Mucosa of descending colon (tissue), 3 donors: ENCODE measurements at regions not wholly inside any gene's neighbourhood (a gene's known extent, or its start where the extent isn't known, plus 50 kb on each side); places are given as distances from the start of the nearest gene placed in this dataset.

Experiments
- ATAC-seq: fragments of 200-7000 bp; cut with Tn5 transposase; one replicate; pipeline ENCODE4 v1.9.1; 2020; ENCODE audit warnings: mild to moderate bottlenecking, moderate library complexity
- DNase-seq, 3 donors: peaks; one replicate each; pipeline ENCODE4 v3.0.0-alpha.2; 2020
- H3K36me3 ChIP-seq: fragments of 200-600 bp; one replicate; pipeline ENCODE4 v1.8.0; 2021; ENCODE audit warnings: low read depth, mild to moderate bottlenecking
- H3K4me1 ChIP-seq: fragments of 200-600 bp; one replicate; pipeline ENCODE4 v1.8.0; 2021; ENCODE audit warnings: low read depth, mild to moderate bottlenecking
- H3K4me3 ChIP-seq: fragments of 200-600 bp; one replicate; pipeline ENCODE4 v1.8.0; 2021; ENCODE audit warnings: mild to moderate bottlenecking
- H3K9me3 ChIP-seq: fragments of 200-600 bp; one replicate; pipeline ENCODE4 v1.8.0; 2021; ENCODE audit warnings: mild to moderate bottlenecking
- intact Hi-C, 2 donors: fragments of 100-400 bp; cut with DNase I in 1 of 2; cut with micrococcal nuclease in 1 of 2; formaldehyde crosslinking; loops; one replicate each; pipeline versions ENCODE4 v1.11.0 to v1.11.1; 2022; cut with DNase I, micrococcal nuclease
- TF ChIP-seq, protein P1 (sequence below): fragments of 200-600 bp; IDR thresholded peaks from one replicate; pipeline ENCODE4 v1.8.0; 2022; ENCODE audit warnings: antibody characterized with exemption, mild to moderate bottlenecking
- donor health status: DM: no; HTN: no; CAD: no; lungs with moderate emphysema.
- donor health status: DM: no; HTN: no; CAD: no.
- donor health status: DM: no; HTN: yes; CAD: no.

DNA sequence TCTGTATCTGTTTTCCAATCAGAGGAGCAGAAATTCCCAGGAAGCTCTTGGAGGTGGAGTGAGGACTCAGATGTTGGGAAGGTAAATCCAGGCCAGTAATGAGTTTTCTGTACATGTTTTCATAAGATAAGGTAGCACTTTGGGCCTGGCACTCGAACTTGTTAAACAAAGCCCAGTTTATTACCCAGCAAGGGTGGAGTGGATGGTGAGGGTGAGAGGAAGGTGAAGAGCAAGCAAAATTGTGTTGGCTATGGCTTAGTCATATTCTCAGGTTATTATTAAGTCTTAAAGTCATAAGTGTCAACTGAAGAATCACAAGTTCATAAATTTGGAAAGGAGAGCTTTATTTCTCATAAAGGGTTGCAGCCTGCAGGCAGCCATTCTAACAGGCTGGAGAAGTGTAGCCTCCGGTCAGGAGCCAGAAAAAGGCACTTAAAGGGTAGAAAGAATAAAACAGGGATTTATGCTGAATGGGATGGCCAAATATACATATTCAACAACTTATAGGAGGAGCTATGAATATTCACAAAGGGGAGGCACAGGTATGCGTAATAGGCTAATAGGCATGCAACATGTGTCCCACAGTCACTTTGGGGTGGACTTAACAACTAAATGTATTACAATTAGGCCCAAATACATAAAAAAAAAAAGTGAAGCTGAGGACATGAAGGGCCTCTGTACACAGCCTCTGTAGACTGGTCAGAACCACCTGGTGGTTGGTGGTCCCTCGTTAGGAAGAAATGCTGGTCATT is 523.9 kb downstream of the LMO4 start:
- no peaks in the 10 kb centered on the region for H3K9me3 ChIP-seq
- H3K36me3 ChIP-seq: no peaks in the 10 kb centered on the region
- H3K4me3 ChIP-seq: no peak overlapping the region
- intact Hi-C loops: no loop called here
- ATAC-seq: peak; percentile 94
- TF ChIP-seq, protein P1, sequence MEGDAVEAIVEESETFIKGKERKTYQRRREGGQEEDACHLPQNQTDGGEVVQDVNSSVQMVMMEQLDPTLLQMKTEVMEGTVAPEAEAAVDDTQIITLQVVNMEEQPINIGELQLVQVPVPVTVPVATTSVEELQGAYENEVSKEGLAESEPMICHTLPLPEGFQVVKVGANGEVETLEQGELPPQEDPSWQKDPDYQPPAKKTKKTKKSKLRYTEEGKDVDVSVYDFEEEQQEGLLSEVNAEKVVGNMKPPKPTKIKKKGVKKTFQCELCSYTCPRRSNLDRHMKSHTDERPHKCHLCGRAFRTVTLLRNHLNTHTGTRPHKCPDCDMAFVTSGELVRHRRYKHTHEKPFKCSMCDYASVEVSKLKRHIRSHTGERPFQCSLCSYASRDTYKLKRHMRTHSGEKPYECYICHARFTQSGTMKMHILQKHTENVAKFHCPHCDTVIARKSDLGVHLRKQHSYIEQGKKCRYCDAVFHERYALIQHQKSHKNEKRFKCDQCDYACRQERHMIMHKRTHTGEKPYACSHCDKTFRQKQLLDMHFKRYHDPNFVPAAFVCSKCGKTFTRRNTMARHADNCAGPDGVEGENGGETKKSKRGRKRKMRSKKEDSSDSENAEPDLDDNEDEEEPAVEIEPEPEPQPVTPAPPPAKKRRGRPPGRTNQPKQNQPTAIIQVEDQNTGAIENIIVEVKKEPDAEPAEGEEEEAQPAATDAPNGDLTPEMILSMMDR: no peak
- H3K4me1 ChIP-seq: no peaks in the 10 kb centered on the region
- peak in 1 of 3 donors; percentile 64 for DNase-seq

DNA sequence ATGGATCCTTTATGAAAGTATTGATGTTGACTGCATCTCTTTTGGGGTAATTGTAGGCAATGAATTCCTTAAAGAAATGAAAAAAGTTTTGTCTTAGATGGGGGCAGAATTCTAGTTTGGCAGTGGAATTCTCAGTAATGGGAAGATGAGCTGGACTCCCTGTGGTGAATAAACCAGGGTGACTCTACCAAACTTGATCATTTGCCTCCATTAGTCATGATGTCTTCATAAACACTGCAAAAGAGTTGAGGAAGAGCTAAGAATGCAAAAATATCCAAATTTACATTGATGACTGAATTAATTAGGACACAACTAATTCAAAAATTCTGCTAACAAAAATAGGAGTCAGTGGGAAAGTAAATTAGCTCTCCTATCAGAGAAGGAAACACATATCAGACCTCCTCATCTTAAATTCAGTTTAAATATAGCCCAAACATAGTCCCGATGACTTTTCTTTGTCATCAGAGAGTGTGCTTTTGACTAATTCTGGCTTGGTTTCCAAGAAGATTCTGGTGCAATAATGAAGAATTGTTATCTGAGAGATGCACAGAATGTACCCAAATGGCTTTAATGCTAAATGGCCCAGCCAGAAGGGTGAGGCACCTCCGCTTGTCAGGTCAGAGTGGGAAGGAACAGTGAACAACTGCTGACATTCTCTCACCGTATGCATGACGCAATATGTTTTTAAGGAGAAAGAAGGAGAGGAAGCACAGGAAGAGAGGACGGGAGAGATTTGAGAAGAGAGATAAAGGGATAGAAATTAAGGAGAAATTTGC is 525.1 kb downstream of the LMO4 start:
- intact Hi-C loops: no loop called here
- TF ChIP-seq, protein P1: no peak

DNA sequence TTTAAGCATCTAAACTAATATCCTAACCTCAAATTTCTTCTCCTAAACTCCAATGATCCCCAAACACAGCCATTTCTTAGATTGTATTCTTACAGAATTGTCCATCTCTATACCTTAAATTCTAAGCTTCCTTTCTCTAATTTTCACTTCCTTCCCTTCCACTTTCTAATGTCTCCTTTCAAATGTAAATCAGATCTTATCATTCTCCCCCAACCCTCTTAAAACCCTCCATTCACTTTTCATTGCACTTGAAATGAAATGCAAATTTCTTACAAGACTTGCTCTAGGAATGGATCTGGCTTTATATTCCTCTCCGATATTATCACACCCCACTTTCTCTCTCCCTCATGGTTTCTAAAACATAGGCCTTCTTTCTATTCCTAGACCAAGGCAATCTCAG is 534.6 kb downstream of the LMO4 start:
- Histone ChIP-seq H3K4me3 (no peak overlapping the region), H3K9me3 (no peaks in the 10 kb centered on the region), H3K4me1 (no peaks in the 10 kb centered on the region), H3K36me3 (no peaks in the 10 kb centered on the region)
- TF ChIP-seq, protein P1: no peak
- intact Hi-C loops: no loop called here
- ATAC-seq (no peak), DNase-seq (no peak)

More for the DNA sequence above, 525.1 kb downstream of the LMO4 start:
- no peak for ATAC-seq
- H3K4me3 ChIP-seq: no peak overlapping the region
- no peaks in the 10 kb centered on the region for H3K4me1 ChIP-seq
- no peaks in the 10 kb centered on the region for H3K36me3 ChIP-seq
- H3K9me3 ChIP-seq: no peaks in the 10 kb centered on the region
- no peak for DNase-seq

DNA sequence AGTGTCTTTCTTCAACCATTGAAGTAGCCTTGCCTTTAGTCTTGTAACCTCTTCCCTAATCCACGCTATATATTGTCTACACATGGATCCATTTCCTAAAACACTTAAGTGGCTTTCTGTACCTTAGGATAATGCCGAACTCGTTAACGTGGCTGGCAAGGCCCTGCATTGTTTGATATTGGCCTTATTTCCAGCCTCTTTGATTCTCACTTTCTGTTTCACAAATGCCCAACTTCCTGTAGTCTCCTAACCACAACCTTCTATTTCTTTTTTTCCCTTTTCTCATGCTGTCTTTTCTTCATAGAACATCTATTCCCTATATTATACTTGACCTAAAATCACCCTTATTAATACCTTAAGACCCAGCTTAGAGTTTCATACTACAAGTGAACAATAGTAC is 536.0 kb downstream of the LMO4 start:
- Histone ChIP-seq H3K4me3 (no peak overlapping the region), H3K36me3 (no peaks in the 10 kb centered on the region), H3K4me1 (no peaks in the 10 kb centered on the region), H3K9me3 (no peaks in the 10 kb centered on the region)
- DNase-seq (no peak), ATAC-seq (peak; percentile 54)
- TF ChIP-seq, protein P1: no peak
- intact Hi-C loops: no loop called here

DNA sequence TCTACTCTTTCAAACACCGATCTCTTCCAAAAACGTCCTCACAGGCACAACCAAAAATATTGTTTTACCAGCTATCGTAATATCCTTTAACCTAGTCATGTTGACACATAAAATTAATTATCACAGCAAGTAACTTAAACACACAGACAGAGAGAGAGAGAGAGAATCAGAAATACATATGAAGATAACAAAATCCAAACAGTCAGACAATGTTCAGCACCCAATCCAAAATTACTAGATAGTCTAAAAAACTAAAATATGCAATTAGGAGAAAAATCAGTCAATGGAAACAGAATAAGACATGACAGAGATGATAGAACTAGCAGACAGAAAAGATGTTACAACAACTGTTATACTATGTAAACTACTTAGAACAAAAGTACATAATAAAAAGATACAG is 537.7 kb downstream of the LMO4 start:
- intact Hi-C loops: no loop called here
- TF ChIP-seq, protein P1: no peak
- DNase-seq (no peak), ATAC-seq (no peak)
- Histone ChIP-seq H3K36me3 (no peaks in the 10 kb centered on the region), H3K4me1 (no peaks in the 10 kb centered on the region), H3K4me3 (no peak overlapping the region), H3K9me3 (no peaks in the 10 kb centered on the region)
